ENCODE measurements at regions not wholly inside any gene's neighbourhood (a gene's known extent, or its start where the extent isn't known, plus 50 kb on each side); places are given as distances from the start of the nearest gene placed in this dataset.
"Not testable (repeated sequence)": the region's sequence is repeated elsewhere in the genome, so short reads cannot be mapped to it uniquely, and the experiment has no call there.

DNA sequence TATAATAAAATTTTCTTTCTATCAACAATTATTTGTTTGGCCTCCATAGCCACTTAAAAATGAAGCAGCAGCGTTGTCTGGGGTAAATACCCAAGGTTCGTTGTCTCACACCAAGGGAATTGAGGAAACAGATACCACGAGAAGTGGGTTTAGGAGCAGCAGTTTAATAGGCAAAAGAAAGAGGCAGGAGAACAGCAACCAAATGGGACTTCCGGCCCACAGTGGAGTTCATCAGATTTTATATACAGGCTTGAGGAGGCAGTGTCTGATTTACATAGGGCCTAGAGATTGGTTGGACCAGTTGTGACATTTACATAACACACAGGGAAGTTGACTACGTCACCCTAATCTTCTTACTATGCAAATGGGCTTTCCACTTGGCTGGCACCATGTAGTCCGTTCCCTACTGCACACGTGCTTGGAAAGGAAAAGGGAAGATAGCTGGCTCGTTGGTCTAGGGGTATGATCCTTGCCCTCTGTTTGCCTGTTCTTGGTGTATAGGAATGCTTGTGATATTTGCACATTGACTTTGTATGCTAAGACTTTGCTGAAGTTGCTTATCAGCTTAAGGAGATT, 61.5 kb upstream of the SETMAR start:
- no peak for TF ChIP-seq POLR2AphosphoS5 (IDR thresholded peaks at IDR 0.05)
- TF ChIP-seq POLR2A (IDR thresholded peaks at IDR 0.05), result no peak
- no peak for TF ChIP-seq EP300 (IDR thresholded peaks at IDR 0.05)
- TF ChIP-seq, protein P1, sequence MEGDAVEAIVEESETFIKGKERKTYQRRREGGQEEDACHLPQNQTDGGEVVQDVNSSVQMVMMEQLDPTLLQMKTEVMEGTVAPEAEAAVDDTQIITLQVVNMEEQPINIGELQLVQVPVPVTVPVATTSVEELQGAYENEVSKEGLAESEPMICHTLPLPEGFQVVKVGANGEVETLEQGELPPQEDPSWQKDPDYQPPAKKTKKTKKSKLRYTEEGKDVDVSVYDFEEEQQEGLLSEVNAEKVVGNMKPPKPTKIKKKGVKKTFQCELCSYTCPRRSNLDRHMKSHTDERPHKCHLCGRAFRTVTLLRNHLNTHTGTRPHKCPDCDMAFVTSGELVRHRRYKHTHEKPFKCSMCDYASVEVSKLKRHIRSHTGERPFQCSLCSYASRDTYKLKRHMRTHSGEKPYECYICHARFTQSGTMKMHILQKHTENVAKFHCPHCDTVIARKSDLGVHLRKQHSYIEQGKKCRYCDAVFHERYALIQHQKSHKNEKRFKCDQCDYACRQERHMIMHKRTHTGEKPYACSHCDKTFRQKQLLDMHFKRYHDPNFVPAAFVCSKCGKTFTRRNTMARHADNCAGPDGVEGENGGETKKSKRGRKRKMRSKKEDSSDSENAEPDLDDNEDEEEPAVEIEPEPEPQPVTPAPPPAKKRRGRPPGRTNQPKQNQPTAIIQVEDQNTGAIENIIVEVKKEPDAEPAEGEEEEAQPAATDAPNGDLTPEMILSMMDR (IDR thresholded peaks at IDR 0.05), result no peak
- peaks cover 3% of the 10 kb centered on the region for H3K9me3 ChIP-seq
- 89% methylated on average over 8 of the region's 8 CpGs for WGBS

DNA sequence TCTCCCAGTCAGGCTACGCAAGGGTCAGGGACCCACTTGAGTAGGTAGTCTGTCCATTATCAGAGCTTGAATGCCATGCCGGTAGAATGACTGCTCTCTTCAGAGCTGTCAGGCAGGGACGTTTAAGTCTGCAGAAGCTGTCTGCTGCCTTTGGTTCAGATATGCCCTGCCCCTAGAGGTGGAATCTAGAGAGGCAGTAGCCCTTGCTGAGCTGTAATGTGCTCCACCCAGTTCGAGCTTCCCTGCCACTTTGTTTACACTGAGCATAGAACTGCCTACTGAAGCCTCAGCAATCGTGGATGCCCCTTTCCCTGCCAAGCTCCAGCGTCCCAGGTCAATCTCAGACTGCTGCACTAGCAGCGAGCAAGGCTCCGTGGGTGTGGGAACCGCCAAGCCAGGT, 57.5 kb upstream of the SETMAR start:
- 86% methylated on average over 6 of the region's 9 CpGs for WGBS
- Histone ChIP-seq H3K36me3 (no peaks in the 10 kb centered on the region), H3K4me3 (no peak overlapping the region), H3K4me1 (no peaks in the 10 kb centered on the region), H3K27ac (no peak overlapping the region), H3K9me3 (no peaks in the 10 kb centered on the region), H3K27me3 (no peaks in the 10 kb centered on the region)
- DNase-seq (ENCODE audit: low spot score in 2 of 2), result no peak
- TF ChIP-seq POLR2A (IDR thresholded peaks at IDR 0.05) (no peak), POLR2AphosphoS5 (IDR thresholded peaks at IDR 0.05) (no peak), EP300 (IDR thresholded peaks at IDR 0.05) (no peak)
- TF ChIP-seq, protein P1 (IDR thresholded peaks at IDR 0.05), result no peak

More for the DNA sequence above, 61.5 kb upstream of the SETMAR start:
- no peaks in the 10 kb centered on the region for H3K4me1 ChIP-seq
- no peaks in the 10 kb centered on the region for H3K27me3 ChIP-seq
- no peak overlapping the region for H3K27ac ChIP-seq
- no peak overlapping the region for H3K4me3 ChIP-seq
- no peak for DNase-seq (ENCODE audit: low spot score in 2 of 2)
- H3K36me3 ChIP-seq, result no peaks in the 10 kb centered on the region

DNA sequence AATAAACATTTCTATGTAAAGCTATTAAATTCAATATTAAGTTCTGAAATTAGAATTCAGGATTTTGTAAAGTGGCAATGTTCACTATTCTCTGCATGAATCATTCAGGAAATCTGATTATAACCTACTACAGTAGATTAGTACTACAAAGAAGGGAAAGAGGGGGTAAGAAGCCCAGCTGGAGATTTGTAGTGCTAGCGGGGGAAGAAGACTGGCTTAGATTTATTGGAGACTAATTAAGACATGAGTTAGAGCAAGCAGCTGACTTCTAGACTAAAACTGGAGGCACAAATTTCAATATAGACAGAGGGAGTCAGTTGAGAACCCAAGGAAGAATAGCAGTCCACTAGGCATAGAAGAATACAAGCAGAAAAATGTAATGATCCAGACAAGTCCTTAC, 55.8 kb upstream of the SETMAR start:
- Histone ChIP-seq H3K9me3 (no peaks in the 10 kb centered on the region), H3K27me3 (no peaks in the 10 kb centered on the region), H3K36me3 (no peaks in the 10 kb centered on the region), H3K4me1 (no peaks in the 10 kb centered on the region), H3K4me3 (no peak overlapping the region), H3K27ac (no peak overlapping the region)
- no peak for DNase-seq (ENCODE audit: low spot score in 2 of 2)
- WGBS, result 71% methylated on average over 1 of the region's 1 CpG
- TF ChIP-seq POLR2AphosphoS5 (IDR thresholded peaks at IDR 0.05) (no peak), POLR2A (IDR thresholded peaks at IDR 0.05) (no peak)
- TF ChIP-seq, protein P1 (IDR thresholded peaks at IDR 0.05), result no peak

DNA sequence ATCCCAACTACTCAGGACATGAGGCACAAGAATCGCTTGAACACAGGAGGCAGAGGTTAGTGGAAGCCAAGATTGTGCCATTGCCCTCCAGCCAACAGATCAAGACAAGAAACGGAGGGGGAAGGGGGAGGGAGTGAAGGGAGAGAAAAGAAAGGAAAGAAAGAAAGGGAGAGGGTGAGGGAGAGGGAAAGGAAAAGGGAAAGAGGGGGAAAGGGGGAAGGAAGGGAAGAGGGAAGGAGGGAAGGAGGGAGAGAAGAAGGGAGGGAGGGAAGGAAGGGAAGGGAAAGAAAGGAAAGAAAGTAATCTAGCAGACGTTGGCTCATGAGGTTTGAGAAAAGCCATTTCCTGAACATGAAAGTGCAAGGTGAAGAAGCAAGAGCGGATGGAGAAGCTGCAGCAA, 53.1 kb upstream of the SETMAR start:
- 81% methylated on average over 4 of the region's 4 CpGs for WGBS
- TF ChIP-seq, protein P1 (IDR thresholded peaks at IDR 0.05), result no peak
- TF ChIP-seq EP300 (IDR thresholded peaks at IDR 0.05) (no peak), POLR2AphosphoS5 (IDR thresholded peaks at IDR 0.05) (no peak), POLR2A (IDR thresholded peaks at IDR 0.05) (no peak)
- H3K4me3 ChIP-seq, result no peak overlapping the region
- no peaks in the 10 kb centered on the region for H3K9me3 ChIP-seq
- no peaks in the 10 kb centered on the region for H3K27me3 ChIP-seq
- no peaks in the 10 kb centered on the region for H3K4me1 ChIP-seq
- no peaks in the 10 kb centered on the region for H3K36me3 ChIP-seq
- DNase-seq (ENCODE audit: low spot score in 2 of 2), result no peak
- no peak overlapping the region for H3K27ac ChIP-seq

DNA sequence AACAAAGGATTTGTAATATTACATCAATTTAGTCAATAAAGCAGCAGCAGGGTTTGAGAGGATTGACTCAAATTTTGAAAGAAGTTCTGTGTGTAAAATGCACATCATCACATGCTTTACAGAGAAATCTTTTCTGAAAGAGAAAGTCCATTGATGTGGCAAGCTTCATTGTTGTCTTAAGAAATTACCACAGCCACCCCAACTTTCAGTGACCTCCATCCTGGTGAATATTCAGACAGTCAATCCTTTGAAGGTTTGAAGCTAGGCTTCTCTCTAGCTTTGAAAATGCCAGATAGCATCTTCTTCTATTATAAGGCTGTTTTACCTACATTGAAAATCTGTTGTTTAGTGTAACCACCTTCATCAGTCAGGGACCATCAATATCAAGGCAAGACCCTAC, 51.8 kb upstream of the SETMAR start:
- DNase-seq (ENCODE audit: low spot score in 2 of 2), result no peak
- TF ChIP-seq EP300 (IDR thresholded peaks at IDR 0.05) (no peak), POLR2A (IDR thresholded peaks at IDR 0.05) (no peak), POLR2AphosphoS5 (IDR thresholded peaks at IDR 0.05) (no peak)
- TF ChIP-seq, protein P1 (IDR thresholded peaks at IDR 0.05), result no peak
- H3K36me3 ChIP-seq, result no peaks in the 10 kb centered on the region
- H3K4me1 ChIP-seq, result no peaks in the 10 kb centered on the region
- H3K4me3 ChIP-seq, result no peak overlapping the region
- no peak overlapping the region for H3K27ac ChIP-seq
- H3K9me3 ChIP-seq, result no peaks in the 10 kb centered on the region
- no peaks in the 10 kb centered on the region for H3K27me3 ChIP-seq

DNA sequence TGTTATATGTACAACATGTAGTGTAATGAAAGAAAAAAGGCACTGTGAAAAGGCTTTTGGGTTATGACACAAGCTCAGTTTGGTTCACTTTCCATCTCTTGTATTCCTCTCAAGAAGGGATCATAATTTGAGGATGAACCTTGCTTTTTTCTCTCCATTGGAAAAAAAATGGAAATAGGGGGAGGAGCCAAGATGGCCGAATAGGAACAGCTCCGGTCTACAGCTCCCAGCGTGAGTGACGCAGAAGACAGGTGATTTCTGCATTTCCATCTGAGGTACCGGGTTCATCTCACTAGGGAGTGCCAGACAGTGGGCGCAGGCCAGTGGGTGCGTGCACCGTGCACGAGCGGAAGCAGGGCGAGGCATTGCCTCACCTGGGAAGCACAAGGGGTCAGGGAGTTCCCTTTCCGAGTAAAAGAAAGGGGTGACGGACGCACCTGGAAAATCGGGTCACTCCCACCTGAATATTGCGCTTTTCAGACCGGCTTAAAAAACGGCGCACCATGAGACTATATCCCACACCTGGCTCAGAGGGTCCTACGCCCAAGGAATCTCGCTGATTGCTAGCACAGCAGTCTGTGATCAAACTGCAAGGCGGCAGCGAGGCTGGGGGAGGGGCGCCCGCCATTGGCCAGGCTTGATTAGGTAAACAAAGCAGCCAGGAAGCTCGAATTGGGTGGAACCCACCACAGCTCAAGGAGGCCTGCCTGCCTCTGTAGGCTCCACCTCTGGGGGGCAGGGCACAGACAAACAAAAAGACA, 49.9 kb upstream of the SETMAR start:
- WGBS, result 89% methylated on average over 25 of the region's 26 CpGs
- not testable (repeated sequence) for DNase-seq (ENCODE audit: low spot score in 2 of 2); H3K27ac ChIP-seq

More for the DNA sequence above, 49.9 kb upstream of the SETMAR start:
- H3K4me1 ChIP-seq, H3K9me3 ChIP-seq, H3K36me3 ChIP-seq, H3K4me3 ChIP-seq, H3K27me3 ChIP-seq: not testable (repeated sequence)

Measured in suprapubic skin (tissue), 4 donors.